SJCRH30 (cell line): ENCODE measurements at regions not wholly inside any gene's neighbourhood (a gene's known extent, or its start where the extent isn't known, plus 50 kb on each side); places are given as distances from the start of the nearest gene placed in this dataset.
"Not testable (repeated sequence)": the region's sequence is repeated elsewhere in the genome, so short reads cannot be mapped to it uniquely, and the experiment has no call there.

Experiments used
- DNase-seq, 2 experiments: peaks; one replicate each; pipeline ENCODE4 v3.0.0-alpha.2; 2015 to 2020
- H3K27ac ChIP-seq: fragments of 250-450 bp; sonication (Bioruptor Pico); 2 replicates; pipeline ENCODE4 v1.5.1; 2020; ENCODE audit warnings: mild to moderate bottlenecking, moderate library complexity
- H3K27me3 ChIP-seq: fragments of 250-450 bp; sonication (Bioruptor Pico); 2 replicates; pipeline ENCODE4 v1.5.1; 2020; ENCODE audit warnings: mild to moderate bottlenecking, moderate library complexity
- H3K36me3 ChIP-seq: fragments of 250-450 bp; sonication (Bioruptor Pico); 2 replicates; pipeline ENCODE4 v1.5.1; 2020; ENCODE audit warnings: mild to moderate bottlenecking, moderate library complexity
- H3K4me1 ChIP-seq: fragments of 250-450 bp; sonication (Bioruptor Pico); 2 replicates; pipeline ENCODE4 v1.5.1; 2020; ENCODE audit warnings: mild to moderate bottlenecking, moderate library complexity
- H3K4me3 ChIP-seq: fragments of 250-450 bp; sonication (Bioruptor Pico); 2 replicates; pipeline ENCODE4 v1.5.1; 2020; ENCODE audit warnings: mild to moderate bottlenecking, moderate library complexity
- H3K9me3 ChIP-seq: fragments of 250-450 bp; sonication (Bioruptor Pico); replicated peaks from 2 replicates; pipeline ENCODE4 v1.5.1; 2020; ENCODE audit warnings: mild to moderate bottlenecking, moderate library complexity

DNA sequence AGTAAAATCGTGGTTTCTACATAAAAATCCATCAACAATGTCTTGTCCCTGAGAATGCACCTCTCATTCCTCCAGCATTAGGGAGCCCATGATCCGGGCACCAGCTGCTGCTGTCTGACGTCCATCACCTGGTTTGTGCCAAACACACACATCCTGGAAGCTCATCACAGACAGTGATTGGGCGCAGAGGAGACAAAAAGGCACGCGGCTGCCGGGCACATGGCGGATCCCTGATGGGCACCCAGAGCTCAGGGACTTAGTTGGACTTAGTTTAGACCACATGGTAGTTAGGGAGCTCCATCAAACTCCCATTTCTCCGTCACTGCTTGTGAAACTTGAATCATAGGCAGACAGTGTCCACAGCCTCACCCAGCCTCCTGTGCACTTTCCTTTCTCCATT is 1059.3 kb downstream of the TMEM121 start:
- no peaks in the 10 kb centered on the region for H3K9me3 ChIP-seq
- no peak overlapping the region for H3K27ac ChIP-seq
- no peak overlapping the region for H3K4me3 ChIP-seq
- H3K27me3 ChIP-seq, result peaks cover 3% of the 10 kb centered on the region; the same call in 1 of the 2 replicates
- DNase-seq, result no peak
- no peaks in the 10 kb centered on the region for H3K4me1 ChIP-seq
- H3K36me3 ChIP-seq, result no peaks in the 10 kb centered on the region

DNA sequence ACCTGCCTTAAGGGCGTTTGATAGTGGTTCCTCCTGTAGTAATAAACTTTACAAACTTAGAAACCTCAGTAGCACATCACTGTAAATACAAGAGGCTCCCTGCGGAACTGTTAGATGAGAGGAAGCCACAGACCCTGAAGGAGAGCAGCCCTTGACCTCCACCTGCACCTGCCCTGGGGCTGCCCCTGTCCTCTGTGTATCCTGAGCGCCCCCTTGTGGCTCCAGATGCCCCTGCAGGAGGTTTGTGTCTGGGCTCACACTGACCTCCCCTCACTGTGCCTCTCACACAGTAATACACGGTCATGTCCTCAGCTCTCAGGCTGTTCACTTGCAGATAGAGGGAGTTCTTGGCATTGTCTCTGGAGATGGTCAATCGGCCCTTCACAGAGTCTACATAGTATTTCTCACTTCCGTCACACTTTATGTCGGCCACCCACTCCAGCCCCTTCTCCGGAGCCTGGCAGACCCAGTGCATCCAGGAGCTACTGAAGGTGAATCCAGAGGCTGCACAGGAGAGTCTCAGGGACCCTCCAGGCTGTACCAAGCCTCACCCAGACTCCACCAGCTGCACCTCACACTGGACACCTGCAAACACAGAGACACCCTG is 1059.8 kb downstream of the TMEM121 start:
- DNase-seq, result peak; percentile 27 to 60
- Histone ChIP-seq H3K36me3 (no peaks in the 10 kb centered on the region), H3K4me3 (no peak overlapping the region), H3K27me3 (peaks cover 3% of the 10 kb centered on the region; the same call in 1 of the 2 replicates), H3K9me3 (no peaks in the 10 kb centered on the region), H3K4me1 (no peaks in the 10 kb centered on the region), H3K27ac (no peak overlapping the region)

DNA sequence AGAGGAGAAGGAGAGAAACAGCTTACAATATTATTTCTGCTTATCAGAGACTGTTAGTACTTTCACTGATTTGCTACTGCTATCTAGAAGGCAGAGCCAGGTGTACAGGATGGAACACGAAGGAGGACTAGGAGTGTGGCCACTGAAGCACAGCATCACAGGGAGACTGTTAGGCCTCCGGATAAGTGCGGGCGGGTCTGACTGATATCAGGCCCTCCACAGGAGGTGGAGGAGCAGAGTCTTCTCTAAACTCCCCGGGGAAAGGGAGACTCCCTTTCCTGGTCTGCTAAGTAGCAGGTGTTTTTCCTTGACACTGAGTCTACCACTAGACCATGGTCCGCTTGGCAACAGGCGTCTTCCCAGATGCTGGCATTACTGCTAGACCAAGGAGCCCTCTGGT is 1065.2 kb downstream of the TMEM121 start:
- H3K9me3 ChIP-seq, H3K4me3 ChIP-seq, DNase-seq, H3K36me3 ChIP-seq, H3K27me3 ChIP-seq, H3K27ac ChIP-seq, H3K4me1 ChIP-seq: not testable (repeated sequence)

DNA sequence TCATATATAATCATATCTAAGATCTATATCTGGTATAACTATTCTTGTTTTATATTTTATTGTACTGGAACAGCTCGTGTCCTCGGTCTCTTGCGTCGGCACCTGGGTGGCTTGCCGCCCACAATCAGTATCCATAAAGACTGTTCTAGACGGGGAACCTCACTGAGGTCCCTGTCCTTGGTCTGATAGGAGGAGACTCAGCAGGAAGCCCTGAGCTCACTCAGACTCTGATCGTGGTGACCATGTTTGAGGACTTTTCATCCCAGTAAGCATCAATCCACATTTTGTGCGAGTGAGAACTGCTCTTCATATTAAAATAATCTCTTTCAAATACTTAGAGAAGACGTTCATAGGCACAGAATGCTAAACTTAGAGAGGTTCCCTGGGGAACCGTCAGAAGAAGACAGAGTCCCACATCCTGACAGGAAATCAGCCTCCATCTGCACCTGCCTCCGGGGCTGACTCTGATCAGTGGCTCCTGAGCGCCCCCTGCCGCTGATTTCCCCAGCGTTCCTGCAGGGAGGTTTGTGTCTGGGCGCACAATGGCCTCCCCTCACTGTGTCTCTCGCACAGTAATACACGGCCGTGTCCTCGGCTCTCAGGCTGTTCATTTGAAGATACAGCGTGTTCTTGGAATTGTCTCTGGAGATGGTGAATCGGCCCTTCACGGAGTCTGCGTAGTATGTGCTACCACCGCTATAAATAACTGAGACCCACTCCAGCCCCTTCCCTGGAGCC is 1065.9 kb downstream of the TMEM121 start:
- H3K27ac ChIP-seq, H3K9me3 ChIP-seq, H3K4me1 ChIP-seq, DNase-seq, H3K27me3 ChIP-seq, H3K36me3 ChIP-seq, H3K4me3 ChIP-seq: not testable (repeated sequence)

DNA sequence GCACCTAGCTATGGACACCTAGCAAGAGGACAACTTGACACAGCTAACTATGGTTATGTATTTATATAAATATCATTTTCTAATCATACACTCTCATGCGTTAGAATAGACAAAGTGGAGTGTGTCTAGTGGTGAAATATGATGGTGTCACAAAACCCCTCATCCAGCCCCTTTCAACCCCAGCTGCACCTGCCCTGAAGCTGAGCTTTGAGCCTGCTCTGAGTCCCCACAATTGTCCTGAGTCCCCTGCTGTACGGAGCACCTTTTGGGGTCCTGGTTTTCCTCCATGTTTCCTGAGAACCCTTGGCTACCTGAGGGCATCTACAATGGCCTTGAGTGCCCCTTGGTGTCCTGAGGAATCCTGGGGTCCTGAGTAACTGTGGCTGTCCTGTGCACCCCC is 1072.8 kb downstream of the TMEM121 start:
- DNase-seq, result no peak
- no peak overlapping the region for H3K27ac ChIP-seq
- no peaks in the 10 kb centered on the region for H3K4me1 ChIP-seq
- no peaks in the 10 kb centered on the region for H3K9me3 ChIP-seq
- H3K36me3 ChIP-seq, result no peaks in the 10 kb centered on the region
- H3K4me3 ChIP-seq, result no peak overlapping the region
- H3K27me3 ChIP-seq, result no peaks in the 10 kb centered on the region

DNA sequence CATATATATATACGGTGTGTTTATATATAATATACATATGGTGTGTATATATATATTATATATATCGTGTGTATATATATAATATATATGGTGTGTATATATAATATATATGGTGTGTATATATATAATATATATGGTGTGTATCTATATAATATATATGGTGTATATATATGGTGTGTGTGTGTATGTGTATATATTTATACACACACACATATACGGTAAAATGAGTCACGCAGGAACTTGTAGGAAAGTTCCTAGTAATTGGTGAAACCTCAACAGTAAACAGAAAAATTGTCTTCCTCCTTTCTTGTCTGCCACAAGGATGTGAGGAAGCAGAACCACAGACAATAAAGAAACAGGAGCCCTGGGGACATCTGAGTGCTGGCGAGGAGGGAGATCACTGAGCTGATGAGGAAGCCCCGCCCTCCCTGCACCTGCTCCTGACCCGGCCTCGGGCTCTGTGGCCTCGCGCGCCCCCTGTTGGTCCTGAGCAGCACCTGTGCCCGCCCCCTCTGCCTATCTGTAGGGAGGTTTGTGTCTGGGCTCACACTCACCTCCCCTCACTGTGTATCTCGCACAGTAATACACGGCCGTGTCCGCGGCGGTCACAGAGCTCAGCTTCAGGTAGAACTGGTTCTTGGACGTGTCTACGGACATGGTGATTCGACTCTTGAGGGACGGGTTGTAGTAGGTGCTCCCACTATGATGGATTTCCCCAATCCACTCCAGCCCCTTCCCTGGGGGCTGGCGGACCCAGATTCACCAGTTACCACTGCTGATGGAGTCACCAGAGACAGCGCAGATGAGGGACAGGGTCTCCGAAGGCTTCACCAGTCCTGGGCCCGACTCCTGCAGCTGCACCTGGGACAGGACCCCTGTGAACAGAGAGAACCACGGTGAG is 1079.4 kb downstream of the TMEM121 start:
- H3K4me3 ChIP-seq, result no peak overlapping the region
- no peaks in the 10 kb centered on the region for H3K9me3 ChIP-seq
- no peaks in the 10 kb centered on the region for H3K4me1 ChIP-seq
- DNase-seq, result peak; percentile 55 to 59
- no peaks in the 10 kb centered on the region for H3K36me3 ChIP-seq
- no peak overlapping the region for H3K27ac ChIP-seq
- H3K27me3 ChIP-seq, result peaks cover 7% of the 10 kb centered on the region; the same call in 1 of the 2 replicates

DNA sequence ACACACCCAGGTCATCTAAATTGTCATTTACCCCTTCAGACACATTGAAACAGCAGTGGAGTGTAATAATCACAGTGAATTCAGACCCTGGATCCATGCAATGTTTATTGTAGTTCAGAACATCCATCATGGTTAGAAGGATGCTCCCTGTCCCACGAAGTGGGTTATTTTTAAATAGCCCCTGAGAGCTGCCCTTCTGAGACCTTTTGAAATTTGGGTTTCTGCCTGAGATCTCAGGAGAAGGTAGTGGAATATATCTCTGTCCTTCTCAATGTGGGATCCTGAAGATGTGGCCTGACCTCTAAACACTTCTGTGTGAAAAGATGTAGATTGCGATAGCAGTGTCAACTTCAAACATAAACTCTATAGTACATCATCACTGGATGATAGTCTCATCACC is 1080.6 kb downstream of the TMEM121 start:
- Histone ChIP-seq H3K4me3 (no peak overlapping the region), H3K36me3 (no peaks in the 10 kb centered on the region), H3K27me3 (peaks cover 7% of the 10 kb centered on the region; the same call in 1 of the 2 replicates), H3K27ac (no peak overlapping the region), H3K4me1 (no peaks in the 10 kb centered on the region), H3K9me3 (no peaks in the 10 kb centered on the region)
- DNase-seq, result no peak

DNA sequence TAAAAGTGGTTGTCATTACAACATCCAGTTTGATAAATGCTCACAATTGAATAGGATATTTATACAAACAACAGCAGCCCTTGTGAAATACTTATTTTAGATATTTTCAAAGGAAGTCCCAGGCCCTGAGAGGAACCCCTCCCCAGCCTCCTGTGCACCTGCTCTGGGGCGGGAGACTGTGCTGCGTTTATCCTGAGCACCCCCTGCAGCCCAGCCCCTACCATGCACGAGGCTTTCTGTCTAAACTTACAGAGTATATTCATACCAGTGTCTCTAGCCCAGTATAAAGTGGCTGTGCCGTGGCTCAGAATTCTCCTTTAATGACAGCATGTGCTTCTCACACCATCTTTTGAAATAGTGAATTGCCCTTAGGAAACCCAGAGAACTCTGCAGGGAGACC is 1084.3 kb downstream of the TMEM121 start:
- no peak overlapping the region for H3K4me3 ChIP-seq
- no peak for DNase-seq
- no peaks in the 10 kb centered on the region; the same call in 1 of the 2 replicates for H3K9me3 ChIP-seq

DNA sequence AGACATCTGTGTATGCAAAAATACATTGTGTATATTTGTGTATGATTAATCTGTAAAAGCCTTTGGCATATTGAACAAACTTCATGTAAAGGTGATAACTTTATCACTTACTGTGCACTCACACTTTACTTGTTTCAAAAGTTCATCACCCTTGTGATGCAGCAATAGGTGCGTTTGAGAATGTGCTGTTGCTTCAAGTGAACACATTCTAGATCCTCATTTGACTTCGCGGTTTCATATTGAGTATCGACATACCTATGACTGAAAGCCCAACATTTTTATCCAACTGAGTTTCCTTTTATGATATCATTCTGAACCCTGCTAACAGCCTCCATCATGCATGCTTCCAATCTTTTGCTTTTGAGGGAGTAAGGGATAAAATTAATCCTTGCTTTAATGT is 1086.9 kb downstream of the TMEM121 start:
- no peak for DNase-seq
- Histone ChIP-seq H3K9me3 (no peaks in the 10 kb centered on the region; the same call in 1 of the 2 replicates), H3K36me3 (no peaks in the 10 kb centered on the region), H3K4me1 (no peaks in the 10 kb centered on the region), H3K27ac (no peak overlapping the region), H3K4me3 (no peak overlapping the region), H3K27me3 (peaks cover 7% of the 10 kb centered on the region; the same call in 1 of the 2 replicates)

More for the DNA sequence above, 1084.3 kb downstream of the TMEM121 start:
- Histone ChIP-seq H3K36me3 (no peaks in the 10 kb centered on the region), H3K4me1 (no peaks in the 10 kb centered on the region), H3K27me3 (peaks cover 7% of the 10 kb centered on the region; the same call in 1 of the 2 replicates), H3K27ac (no peak overlapping the region)

DNA sequence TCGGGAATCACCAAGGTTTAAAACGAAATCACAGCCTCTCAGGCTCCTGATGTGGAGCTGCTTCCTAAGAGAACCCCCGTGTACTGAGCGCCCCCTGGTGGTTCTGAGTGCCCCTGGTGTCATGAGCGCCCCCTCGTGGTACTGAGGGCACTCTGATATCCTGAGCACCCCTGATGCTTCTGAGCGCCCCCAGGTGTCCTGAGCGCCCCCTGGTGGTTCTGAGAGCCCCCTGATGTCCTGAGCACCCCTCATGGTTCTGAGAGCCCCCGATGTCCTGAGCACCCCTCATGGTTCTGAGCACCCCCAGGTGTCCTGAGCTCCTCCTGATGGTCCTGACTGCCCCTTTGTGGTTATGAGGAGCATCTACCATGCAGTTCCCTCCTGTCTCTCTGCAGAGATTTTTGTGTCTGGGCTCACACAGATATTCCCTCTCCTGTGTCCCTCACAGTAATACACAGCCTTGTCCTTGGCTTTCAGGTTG is 1092.1 kb downstream of the TMEM121 start:
- H3K4me1 ChIP-seq, H3K9me3 ChIP-seq, H3K36me3 ChIP-seq, H3K27me3 ChIP-seq, H3K4me3 ChIP-seq, H3K27ac ChIP-seq: not testable (repeated sequence)
- DNase-seq, result peak; percentile 45 to 67

DNA sequence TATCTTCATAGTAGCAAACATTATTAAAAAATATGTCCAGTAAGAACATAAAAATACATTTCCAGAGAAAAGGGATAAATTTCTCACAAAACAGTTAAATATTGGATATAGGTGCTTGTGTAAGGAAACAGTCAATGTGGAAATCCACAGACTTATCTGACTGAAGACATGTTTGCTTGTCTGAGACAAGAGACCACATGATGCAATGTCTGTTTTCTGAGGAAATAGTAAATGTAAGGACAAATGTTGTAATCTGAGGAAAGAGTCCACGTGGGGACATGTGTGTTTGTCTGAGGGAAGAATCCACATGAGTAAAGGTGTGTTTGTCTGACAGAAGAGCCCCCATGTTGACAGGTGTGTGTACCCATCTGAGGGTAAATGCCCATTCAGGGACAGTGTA is 1093.2 kb downstream of the TMEM121 start:
- no peak overlapping the region for H3K27ac ChIP-seq
- DNase-seq, result no peak
- no peak overlapping the region for H3K4me3 ChIP-seq
- H3K36me3 ChIP-seq, result no peaks in the 10 kb centered on the region
- no peaks in the 10 kb centered on the region; the same call in 1 of the 2 replicates for H3K9me3 ChIP-seq
- no peaks in the 10 kb centered on the region for H3K27me3 ChIP-seq
- no peaks in the 10 kb centered on the region for H3K4me1 ChIP-seq

DNA sequence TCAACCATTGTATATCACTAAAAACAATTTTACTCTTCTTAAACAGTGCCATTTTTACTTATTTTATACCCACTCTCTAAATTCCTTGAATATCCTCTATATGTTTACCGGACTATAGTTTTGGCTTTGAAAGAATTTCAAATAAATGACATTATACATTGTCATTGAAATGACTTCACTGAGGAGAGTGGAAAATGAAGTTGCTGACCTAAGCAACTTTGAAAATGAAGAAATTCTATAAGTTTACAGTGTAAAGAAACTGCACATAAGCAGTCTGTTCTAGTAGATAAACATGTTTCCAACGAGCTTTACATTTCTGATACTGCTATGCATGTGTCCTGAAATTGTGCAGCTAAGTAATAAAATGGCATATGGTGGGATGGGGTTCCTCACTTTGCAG is 1094.0 kb downstream of the TMEM121 start:
- Histone ChIP-seq H3K36me3 (no peaks in the 10 kb centered on the region), H3K27ac (no peak overlapping the region), H3K9me3 (no peaks in the 10 kb centered on the region), H3K4me3 (no peak overlapping the region), H3K4me1 (no peaks in the 10 kb centered on the region), H3K27me3 (no peaks in the 10 kb centered on the region)
- DNase-seq, result no peak

DNA sequence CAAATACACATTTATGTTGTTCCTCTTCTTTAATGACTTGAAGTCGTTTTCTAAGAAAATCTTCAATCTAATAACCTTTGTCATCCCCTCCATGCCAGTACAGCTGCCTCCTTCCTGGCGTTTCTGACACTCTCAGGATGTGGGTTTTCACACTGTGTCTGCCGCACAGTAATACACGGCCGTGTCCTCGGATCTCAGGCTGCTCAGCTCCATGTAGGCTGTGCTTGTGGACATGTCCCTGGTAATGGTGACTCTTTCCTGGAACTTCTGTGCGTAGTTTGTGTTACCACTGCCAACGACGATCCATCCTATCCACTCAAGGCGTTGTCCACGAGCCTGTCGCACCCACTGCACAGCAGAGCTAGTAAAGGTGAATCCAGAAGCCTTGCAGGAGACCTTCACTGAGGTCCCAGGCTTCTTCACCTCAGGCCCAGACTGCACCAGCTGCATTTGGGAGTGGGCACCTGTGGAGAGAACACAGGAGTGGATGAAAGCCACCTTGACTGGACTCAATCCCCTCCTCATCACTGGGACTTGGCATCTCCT is 1095.9 kb downstream of the TMEM121 start:
- Histone ChIP-seq H3K4me3 (no peak overlapping the region), H3K27ac (no peak overlapping the region), H3K4me1 (no peaks in the 10 kb centered on the region), H3K27me3 (no peaks in the 10 kb centered on the region), H3K9me3 (no peaks in the 10 kb centered on the region), H3K36me3 (no peaks in the 10 kb centered on the region)
- no peak for DNase-seq

DNA sequence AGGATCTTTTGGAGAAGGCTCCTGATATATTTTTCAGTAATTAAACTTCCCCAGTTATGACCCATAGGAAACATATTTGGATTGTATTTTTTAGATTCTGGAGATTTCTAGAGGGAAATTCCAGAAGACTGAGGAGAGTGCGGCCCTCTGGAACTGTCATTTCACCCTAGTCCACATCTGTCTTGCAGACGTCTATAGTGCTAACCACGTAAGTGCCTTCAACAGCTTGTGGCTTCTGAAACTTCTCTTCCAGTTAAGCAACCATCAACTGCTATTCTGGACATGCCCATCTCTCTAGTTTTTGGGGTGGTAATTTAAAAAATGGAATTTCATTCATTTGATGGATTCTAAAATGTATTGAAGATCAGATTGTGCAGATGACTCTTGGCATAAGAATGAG is 1098.8 kb downstream of the TMEM121 start:
- no peaks in the 10 kb centered on the region for H3K36me3 ChIP-seq
- no peak overlapping the region for H3K4me3 ChIP-seq
- H3K4me1 ChIP-seq, result no peaks in the 10 kb centered on the region
- no peak for DNase-seq
- H3K27me3 ChIP-seq, result no peaks in the 10 kb centered on the region
- no peaks in the 10 kb centered on the region for H3K9me3 ChIP-seq
- H3K27ac ChIP-seq, result no peak overlapping the region

DNA sequence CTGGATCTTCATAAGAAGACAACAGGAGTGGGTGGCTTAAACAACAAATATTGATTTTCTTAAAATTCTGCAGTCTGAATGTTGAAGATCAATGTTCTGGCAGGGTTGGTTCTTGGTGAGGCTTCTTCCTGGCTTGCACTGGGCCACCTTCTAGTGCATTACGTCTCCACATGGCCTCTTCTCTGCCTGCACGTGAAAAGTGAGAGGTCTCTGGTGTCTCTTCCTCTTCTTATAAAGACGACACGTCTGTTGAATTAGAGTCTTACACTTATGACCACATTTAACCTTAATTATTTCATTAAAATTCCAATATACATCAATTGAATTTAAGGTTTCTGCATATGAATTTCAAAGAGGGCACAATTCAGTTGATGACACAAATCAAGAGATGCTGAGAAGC is 1100.1 kb downstream of the TMEM121 start:
- DNase-seq, H3K27me3 ChIP-seq, H3K4me1 ChIP-seq, H3K9me3 ChIP-seq, H3K36me3 ChIP-seq, H3K27ac ChIP-seq, H3K4me3 ChIP-seq: not testable (repeated sequence)
